WTC11 (cell line): ENCODE measurements at regions not wholly inside any gene's neighbourhood (a gene's known extent, or its start where the extent isn't known, plus 50 kb on each side); places are given as distances from the start of the nearest gene placed in this dataset.

ENCODE experiments used
- ATAC-seq: fragments of 200-7000 bp; cut with Tn5 transposase; 2 replicates; pipeline ENCODE4 v1.10.0; 2021; ENCODE audit warnings: mild to moderate bottlenecking, moderate library complexity
- CTCF ChIA-PET: fragments of 300-600 bp; sonication (Branson Sonifier 250); formaldehyde crosslinking; loops from one replicate; lab custom pipeline; 2021; ENCODE audit warnings: antibody characterized with exemption; lab: Charles Lee
- POLR2A ChIA-PET: fragments of 350-600 bp; sonication (Branson Sonifier 250); formaldehyde crosslinking; loops from one replicate; lab custom pipeline; 2021; ENCODE audit warnings: antibody characterized with exemption; lab: Charles Lee
- DNase-seq: peaks from one replicate; pipeline ENCODE4 v3.0.0; 2021; ENCODE audit warnings: low spot score
- H3K27ac Mint-ChIP-seq: 2 replicates; pipeline ENCODE4 v1.8.0; 2021; ENCODE audit warnings: mixed read lengths
- H3K27me3 Mint-ChIP-seq: 2 replicates; pipeline ENCODE4 v1.8.0; 2021; ENCODE audit warnings: low read depth, mild to moderate bottlenecking, moderate library complexity, mixed read lengths
- H3K36me3 Mint-ChIP-seq: 2 replicates; pipeline ENCODE4 v1.8.0; 2021; ENCODE audit warnings: mixed read lengths
- H3K4me1 Mint-ChIP-seq: 2 replicates; pipeline ENCODE4 v1.8.0; 2022; ENCODE audit warnings: mixed read lengths
- H3K4me3 Mint-ChIP-seq: 2 replicates; pipeline ENCODE4 v1.8.0; 2021; ENCODE audit warnings: mild to moderate bottlenecking, moderate library complexity, mixed read lengths
- H3K9me3 Mint-ChIP-seq: 2 replicates; pipeline ENCODE4 v1.8.0; 2021; ENCODE audit warnings: mixed read lengths
- ATF1 ChIP-seq: sonication (generic); formaldehyde crosslinking; IDR thresholded peaks from 2 replicates; pipeline ENCODE4 v1.8.1; 2023; ENCODE audit warnings: mild to moderate bottlenecking, moderate library complexity, missing genetic modification reagents
- CBFB ChIP-seq: sonication (generic); formaldehyde crosslinking; IDR thresholded peaks from 2 replicates; pipeline ENCODE4 v1.8.1; 2022; ENCODE audit warnings: mild to moderate bottlenecking, low read depth, missing genetic modification reagents
- CREM ChIP-seq: sonication (generic); formaldehyde crosslinking; IDR thresholded peaks from 2 replicates; pipeline ENCODE4 v1.8.1; 2022; ENCODE audit warnings: mild to moderate bottlenecking, missing genetic modification reagents, moderate library complexity
- FOXP1 ChIP-seq: sonication (generic); formaldehyde crosslinking; IDR thresholded peaks from 2 replicates; pipeline ENCODE4 v1.8.0; 2022; ENCODE audit warnings: missing genetic modification reagents, mild to moderate bottlenecking, moderate library complexity, borderline replicate concordance
- IRF2 ChIP-seq: sonication (generic); formaldehyde crosslinking; IDR thresholded peaks from 2 replicates; pipeline ENCODE4 v1.8.0; 2022; ENCODE audit warnings: low read depth, missing genetic modification reagents, borderline replicate concordance
- NR1H2 ChIP-seq: sonication (generic); formaldehyde crosslinking; IDR thresholded peaks from 2 replicates; pipeline ENCODE4 v1.9.0; 2021; ENCODE audit warnings: mild to moderate bottlenecking, moderate library complexity, missing genetic modification reagents
- SP1 ChIP-seq: sonication (generic); formaldehyde crosslinking; conservative IDR thresholded peaks from 2 replicates; pipeline ENCODE4 v1.8.1; 2022; ENCODE audit warnings: missing genetic modification reagents
- TEAD1 ChIP-seq: sonication (generic); formaldehyde crosslinking; IDR thresholded peaks from 2 replicates; pipeline ENCODE4 v1.8.0; 2022; ENCODE audit warnings: mild to moderate bottlenecking, missing genetic modification reagents
- ZNF121 ChIP-seq: sonication (generic); formaldehyde crosslinking; IDR thresholded peaks from 2 replicates; pipeline ENCODE4 v1.8.0; 2023; ENCODE audit warnings: missing genetic modification reagents
- ZNF416 ChIP-seq: fragments of 250-450 bp; sonication (Bioruptor Pico); IDR thresholded peaks from 2 replicates; pipeline ENCODE4 v1.9.0; 2021; ENCODE audit warnings: mild to moderate bottlenecking, inconsistent platforms
- TF ChIP-seq, protein P1 (sequence below): sonication (generic); formaldehyde crosslinking; IDR thresholded peaks from 2 replicates; pipeline ENCODE4 v1.8.1; 2023; ENCODE audit warnings: mild to moderate bottlenecking, missing genetic modification reagents, moderate library complexity
- TF ChIP-seq, protein P2 (sequence below): sonication (generic); formaldehyde crosslinking; IDR thresholded peaks from 2 replicates; pipeline ENCODE4 v1.8.0; 2022; ENCODE audit warnings: mild to moderate bottlenecking, missing genetic modification reagents
- TF ChIP-seq, protein P3 (sequence below): fragments of 250-450 bp; sonication (Bioruptor Pico); IDR thresholded peaks from 2 replicates; pipeline ENCODE4 v1.9.0; 2021; ENCODE audit warnings: mild to moderate bottlenecking
- TF ChIP-seq, protein P4 (sequence below): sonication (generic); formaldehyde crosslinking; IDR thresholded peaks from 2 replicates; pipeline ENCODE4 v1.8.1; 2023; ENCODE audit warnings: mild to moderate bottlenecking, missing genetic modification reagents
- TF ChIP-seq, protein P5 (sequence below): sonication (generic); formaldehyde crosslinking; IDR thresholded peaks from 2 replicates; pipeline ENCODE4 v1.8.1; 2023; ENCODE audit warnings: mild to moderate bottlenecking, missing genetic modification reagents, moderate library complexity
- TF ChIP-seq, protein P6 (sequence below): sonication (generic); formaldehyde crosslinking; IDR thresholded peaks from 2 replicates; pipeline ENCODE4 v1.8.0; 2022; ENCODE audit warnings: mild to moderate bottlenecking, missing genetic modification reagents
- TF ChIP-seq, protein P7 (sequence below): sonication (generic); formaldehyde crosslinking; IDR thresholded peaks from 2 replicates; pipeline ENCODE4 v1.8.1; 2023; ENCODE audit warnings: mild to moderate bottlenecking, moderate library complexity, missing genetic modification reagents

DNA sequence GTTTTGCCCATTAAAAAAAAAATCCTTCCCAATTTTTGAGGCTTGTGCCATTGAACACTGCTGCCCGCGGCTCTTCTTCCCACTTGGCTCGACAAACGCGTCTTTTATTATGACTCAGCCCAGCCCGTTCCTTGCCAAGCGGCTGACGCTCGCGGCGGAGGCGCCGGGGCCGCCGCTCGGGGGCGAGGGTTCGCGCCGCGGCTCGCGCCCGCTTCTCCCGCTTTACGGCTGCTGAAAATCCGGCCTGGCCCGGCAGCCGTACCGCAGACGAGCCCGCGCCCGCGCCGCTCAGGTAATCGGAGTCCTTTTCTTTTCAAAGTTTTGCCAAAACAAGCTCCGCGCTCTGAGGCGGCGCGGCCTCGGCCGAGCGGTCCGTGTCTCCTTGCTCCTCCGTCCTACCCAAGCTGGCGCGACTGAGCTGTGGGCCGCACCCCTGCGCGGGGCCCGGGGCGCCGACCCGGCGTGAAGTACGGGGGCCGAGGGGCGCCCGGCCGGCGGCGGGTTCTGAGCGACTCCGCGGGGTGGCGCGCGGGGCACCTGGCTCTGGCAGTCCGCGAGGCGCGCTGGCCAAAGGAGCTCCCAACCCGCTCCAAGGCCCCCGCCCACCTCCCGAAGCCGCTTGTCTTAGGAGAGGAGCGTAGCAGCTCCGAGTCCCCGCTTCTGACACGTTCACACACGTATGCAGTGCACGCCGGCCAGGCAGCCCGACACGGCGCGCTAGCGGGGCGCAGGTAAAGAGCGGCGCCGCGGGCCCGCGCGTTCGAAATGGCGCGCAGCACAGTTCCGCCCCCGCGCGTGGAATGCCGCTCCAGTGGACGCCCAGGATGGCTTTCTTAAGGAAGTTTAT lies 418.2 kb upstream of the NAALADL2 start (continued):
- TF ChIP-seq, protein P1, sequence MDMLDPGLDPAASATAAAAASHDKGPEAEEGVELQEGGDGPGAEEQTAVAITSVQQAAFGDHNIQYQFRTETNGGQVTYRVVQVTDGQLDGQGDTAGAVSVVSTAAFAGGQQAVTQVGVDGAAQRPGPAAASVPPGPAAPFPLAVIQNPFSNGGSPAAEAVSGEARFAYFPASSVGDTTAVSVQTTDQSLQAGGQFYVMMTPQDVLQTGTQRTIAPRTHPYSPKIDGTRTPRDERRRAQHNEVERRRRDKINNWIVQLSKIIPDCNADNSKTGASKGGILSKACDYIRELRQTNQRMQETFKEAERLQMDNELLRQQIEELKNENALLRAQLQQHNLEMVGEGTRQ (CRISPR knock-in tag): 0 out of 2 replicates have a peak, but pooled peaks have one; percentile 5
- no peak for TF ChIP-seq ZNF121 (CRISPR knock-in tag)
- TF ChIP-seq, protein P2, sequence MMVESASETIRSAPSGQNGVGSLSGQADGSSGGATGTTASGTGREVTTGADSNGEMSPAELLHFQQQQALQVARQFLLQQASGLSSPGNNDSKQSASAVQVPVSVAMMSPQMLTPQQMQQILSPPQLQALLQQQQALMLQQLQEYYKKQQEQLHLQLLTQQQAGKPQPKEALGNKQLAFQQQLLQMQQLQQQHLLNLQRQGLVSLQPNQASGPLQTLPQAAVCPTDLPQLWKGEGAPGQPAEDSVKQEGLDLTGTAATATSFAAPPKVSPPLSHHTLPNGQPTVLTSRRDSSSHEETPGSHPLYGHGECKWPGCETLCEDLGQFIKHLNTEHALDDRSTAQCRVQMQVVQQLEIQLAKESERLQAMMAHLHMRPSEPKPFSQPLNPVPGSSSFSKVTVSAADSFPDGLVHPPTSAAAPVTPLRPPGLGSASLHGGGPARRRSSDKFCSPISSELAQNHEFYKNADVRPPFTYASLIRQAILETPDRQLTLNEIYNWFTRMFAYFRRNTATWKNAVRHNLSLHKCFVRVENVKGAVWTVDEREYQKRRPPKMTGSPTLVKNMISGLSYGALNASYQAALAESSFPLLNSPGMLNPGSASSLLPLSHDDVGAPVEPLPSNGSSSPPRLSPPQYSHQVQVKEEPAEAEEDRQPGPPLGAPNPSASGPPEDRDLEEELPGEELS: peak; percentile 47; the same call in 1 of the 2 replicates
- TF ChIP-seq IRF2: no peak
- TF ChIP-seq CBFB (CRISPR knock-in tag): no peak
- TF ChIP-seq, protein P3, sequence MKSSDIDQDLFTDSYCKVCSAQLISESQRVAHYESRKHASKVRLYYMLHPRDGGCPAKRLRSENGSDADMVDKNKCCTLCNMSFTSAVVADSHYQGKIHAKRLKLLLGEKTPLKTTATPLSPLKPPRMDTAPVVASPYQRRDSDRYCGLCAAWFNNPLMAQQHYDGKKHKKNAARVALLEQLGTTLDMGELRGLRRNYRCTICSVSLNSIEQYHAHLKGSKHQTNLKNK (CRISPR knock-in tag): no peak
- peak; percentile 61; the same call in 1 of the 2 replicates for TF ChIP-seq TEAD1 (CRISPR knock-in tag)
- TF ChIP-seq SP1 (CRISPR knock-in tag): peak; percentile 55; the same call in 1 of the 2 replicates
- TF ChIP-seq FOXP1: peak; percentile 77
- TF ChIP-seq, protein P4, sequence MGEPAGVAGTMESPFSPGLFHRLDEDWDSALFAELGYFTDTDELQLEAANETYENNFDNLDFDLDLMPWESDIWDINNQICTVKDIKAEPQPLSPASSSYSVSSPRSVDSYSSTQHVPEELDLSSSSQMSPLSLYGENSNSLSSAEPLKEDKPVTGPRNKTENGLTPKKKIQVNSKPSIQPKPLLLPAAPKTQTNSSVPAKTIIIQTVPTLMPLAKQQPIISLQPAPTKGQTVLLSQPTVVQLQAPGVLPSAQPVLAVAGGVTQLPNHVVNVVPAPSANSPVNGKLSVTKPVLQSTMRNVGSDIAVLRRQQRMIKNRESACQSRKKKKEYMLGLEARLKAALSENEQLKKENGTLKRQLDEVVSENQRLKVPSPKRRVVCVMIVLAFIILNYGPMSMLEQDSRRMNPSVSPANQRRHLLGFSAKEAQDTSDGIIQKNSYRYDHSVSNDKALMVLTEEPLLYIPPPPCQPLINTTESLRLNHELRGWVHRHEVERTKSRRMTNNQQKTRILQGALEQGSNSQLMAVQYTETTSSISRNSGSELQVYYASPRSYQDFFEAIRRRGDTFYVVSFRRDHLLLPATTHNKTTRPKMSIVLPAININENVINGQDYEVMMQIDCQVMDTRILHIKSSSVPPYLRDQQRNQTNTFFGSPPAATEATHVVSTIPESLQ: no peak
- TF ChIP-seq ZNF416 (CRISPR knock-in tag): peak; percentile 31; the same call in 1 of the 2 replicates
- TF ChIP-seq, protein P5, sequence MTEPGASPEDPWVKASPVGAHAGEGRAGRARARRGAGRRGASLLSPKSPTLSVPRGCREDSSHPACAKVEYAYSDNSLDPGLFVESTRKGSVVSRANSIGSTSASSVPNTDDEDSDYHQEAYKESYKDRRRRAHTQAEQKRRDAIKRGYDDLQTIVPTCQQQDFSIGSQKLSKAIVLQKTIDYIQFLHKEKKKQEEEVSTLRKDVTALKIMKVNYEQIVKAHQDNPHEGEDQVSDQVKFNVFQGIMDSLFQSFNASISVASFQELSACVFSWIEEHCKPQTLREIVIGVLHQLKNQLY (CRISPR knock-in tag): 0 out of 2 replicates have a peak, but pooled peaks have one; percentile 72
- TF ChIP-seq ATF1 (CRISPR knock-in tag): peak; percentile 85
- TF ChIP-seq CREM (CRISPR knock-in tag): peak; percentile 79; the same call in 1 of the 2 replicates
- no peak for TF ChIP-seq NR1H2 (CRISPR knock-in tag)
- TF ChIP-seq, protein P6, sequence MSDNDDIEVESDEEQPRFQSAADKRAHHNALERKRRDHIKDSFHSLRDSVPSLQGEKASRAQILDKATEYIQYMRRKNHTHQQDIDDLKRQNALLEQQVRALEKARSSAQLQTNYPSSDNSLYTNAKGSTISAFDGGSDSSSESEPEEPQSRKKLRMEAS (CRISPR knock-in tag): peak; percentile 56

DNA sequence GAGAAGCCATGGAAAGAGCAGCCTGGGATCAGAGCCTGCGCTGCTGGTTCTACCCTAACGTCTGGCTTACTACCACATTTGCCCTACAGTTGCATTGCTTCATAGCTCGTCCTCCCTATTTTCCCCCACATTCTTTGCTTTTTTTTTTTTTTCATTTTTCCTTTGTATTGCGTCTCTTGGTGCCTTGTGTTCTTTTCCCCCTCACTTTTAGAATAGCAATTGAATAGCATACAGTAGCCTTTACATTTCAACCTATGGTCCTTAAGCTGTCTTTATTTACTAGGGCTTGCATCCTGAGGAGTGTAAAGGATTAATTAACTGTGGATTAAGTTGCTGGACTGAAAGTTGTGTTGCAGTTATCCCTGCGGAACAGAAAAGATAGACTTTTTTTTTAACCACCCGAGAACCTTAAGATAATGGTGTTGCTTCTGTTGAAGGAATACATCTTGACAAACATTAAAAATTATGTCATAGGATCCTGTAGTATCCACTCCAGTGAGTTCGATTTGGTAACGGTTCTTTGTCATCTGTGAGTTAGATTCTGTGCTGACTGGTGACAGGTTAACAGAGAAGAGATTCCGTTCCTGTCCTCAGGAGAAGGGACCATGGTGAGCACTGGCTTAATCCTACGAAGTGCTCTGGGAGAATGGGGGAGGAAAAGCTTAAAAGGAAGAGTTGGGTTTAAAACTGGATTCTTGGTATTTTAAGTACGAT lies 417.4 kb upstream of the NAALADL2 start:
- Mint-ChIP-seq H3K4me1 (peaks cover 20% of the 10 kb centered on the region), H3K36me3 (peaks cover 3% of the 10 kb centered on the region; the same call in 1 of the 2 replicates), H3K4me3 (peak overlapping the region; percentile 89), H3K27me3 (no peaks in the 10 kb centered on the region), H3K9me3 (0 out of 2 replicates have a peak, but pooled peaks cover 4% of the 10 kb centered on the region), H3K27ac (peak overlapping the region; percentile 84)
- DNase-seq (no peak), ATAC-seq (peak; percentile 25)
- POLR2A ChIA-PET: interaction anchor here (0.7 to 0.9 kb wide), 4 partner anchors 10 to 157 kb away, joined by 3 to 5 read pairs (median 4); no protein-coding TSS in a partner anchor
- TF ChIP-seq, protein P7, sequence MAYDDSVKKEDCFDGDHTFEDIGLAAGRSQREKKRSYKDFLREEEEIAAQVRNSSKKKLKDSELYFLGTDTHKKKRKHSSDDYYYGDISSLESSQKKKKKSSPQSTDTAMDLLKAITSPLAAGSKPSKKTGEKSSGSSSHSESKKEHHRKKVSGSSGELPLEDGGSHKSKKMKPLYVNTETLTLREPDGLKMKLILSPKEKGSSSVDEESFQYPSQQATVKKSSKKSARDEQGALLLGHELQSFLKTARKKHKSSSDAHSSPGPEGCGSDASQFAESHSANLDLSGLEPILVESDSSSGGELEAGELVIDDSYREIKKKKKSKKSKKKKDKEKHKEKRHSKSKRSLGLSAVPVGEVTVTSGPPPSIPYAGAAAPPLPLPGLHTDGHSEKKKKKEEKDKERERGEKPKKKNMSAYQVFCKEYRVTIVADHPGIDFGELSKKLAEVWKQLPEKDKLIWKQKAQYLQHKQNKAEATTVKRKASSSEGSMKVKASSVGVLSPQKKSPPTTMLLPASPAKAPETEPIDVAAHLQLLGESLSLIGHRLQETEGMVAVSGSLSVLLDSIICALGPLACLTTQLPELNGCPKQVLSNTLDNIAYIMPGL (CRISPR knock-in tag): 0 out of 2 replicates have a peak, but pooled peaks have one; percentile 30
- TF ChIP-seq, protein P4: no peak
- CTCF ChIA-PET: interaction anchor here (0.6 to 2.4 kb wide), 4 partner anchors 86 to 317 kb away, joined by 3 to 7 read pairs (median 6); no protein-coding TSS in a partner anchor
